K562 (cell line): ENCODE measurements at regions not wholly inside any gene's neighbourhood (a gene's known extent, or its start where the extent isn't known, plus 50 kb on each side); places are given as distances from the start of the nearest gene placed in this dataset.

Experiments
- ADNP ChIP-seq: fragments of 200-800 bp; sonication (Bioruptor generic); IDR thresholded peaks from 2 replicates; pipeline ENCODE4 v1.6.1; 2016; ENCODE audit warnings: missing genetic modification characterization, missing compliant biosample characterization
- CBX3 ChIP-seq, 2 experiments: IDR thresholded peaks; 1 replicate in 1 of 2; 2 replicates in 1 of 2; pipeline ENCODE4 v1.6.1; 2012; ENCODE audit warnings: inconsistent platforms in 2 of 2, low read length in 2 of 2, borderline replicate concordance in 1 of 2, control low read depth in 1 of 2
- CHCHD3 ChIP-seq: fragments of 250-450 bp; sonication (Bioruptor Pico); IDR thresholded peaks from 2 replicates; pipeline ENCODE4 v2.1.2; 2022; ENCODE audit warnings: mild to moderate bottlenecking
- CTCFL ChIP-seq: IDR thresholded peaks from 2 replicates; pipeline ENCODE4 v1.6.1; 2011; ENCODE audit warnings: borderline replicate concordance, low read depth, mild to moderate bottlenecking, moderate library complexity, low read length; ENCODE audit not compliant: insufficient read depth, poor library complexity, severe bottlenecking
- DPF2 ChIP-seq: fragments of 450-650 bp; IDR thresholded peaks from 2 replicates; pipeline ENCODE4 v1.6.1; 2016
- ELF2 ChIP-seq: fragments of 250-450 bp; sonication (Bioruptor Pico); IDR thresholded peaks from 2 replicates; pipeline ENCODE4 v1.5.0; 2021; ENCODE audit warnings: mild to moderate bottlenecking
- GABPA ChIP-seq: fragments of 200-800 bp; sonication (Bioruptor generic); conservative IDR thresholded peaks from 2 replicates; pipeline ENCODE4 v1.6.1; 2016; ENCODE audit warnings: low read depth, missing genetic modification characterization, missing compliant biosample characterization
- HCFC1 ChIP-seq: IDR thresholded peaks from 2 replicates; pipeline ENCODE4 v1.6.1; 2012; ENCODE audit warnings: low read depth, low read length, improper control_type of control experiment
- HLTF ChIP-seq: fragments of 450-650 bp; IDR thresholded peaks from 2 replicates; pipeline ENCODE4 v1.6.1; 2016
- IRF2 ChIP-seq: sonication (generic); formaldehyde crosslinking; IDR thresholded peaks from 2 replicates; pipeline ENCODE4 v1.8.1; 2022; ENCODE audit warnings: mild to moderate bottlenecking, missing genetic modification reagents
- MAFG ChIP-seq: fragments of 450-650 bp; conservative IDR thresholded peaks from 2 replicates; pipeline ENCODE4 v1.6.1; 2016; ENCODE audit warnings: missing genetic modification characterization, missing compliant biosample characterization
- MAFK ChIP-seq: IDR thresholded peaks from 2 replicates; pipeline ENCODE4 v1.6.1; 2011; ENCODE audit warnings: low read length, improper control_type of control experiment
- NCOA1 ChIP-seq: fragments of 450-650 bp; IDR thresholded peaks from 2 replicates; pipeline ENCODE4 v1.6.1; 2016; ENCODE audit warnings: low read depth
- NCOA4 ChIP-seq: fragments of 450-650 bp; IDR thresholded peaks from 2 replicates; pipeline ENCODE4 v1.6.1; 2018; ENCODE audit warnings: mild to moderate bottlenecking; ENCODE audit not compliant: partially characterized antibody
- NCOA6 ChIP-seq: fragments of 450-650 bp; IDR thresholded peaks from 2 replicates; pipeline ENCODE4 v1.6.1; 2017; ENCODE audit warnings: mild to moderate bottlenecking
- NR2C2 ChIP-seq, 2 experiments: fragments of 200-800 bp in 1 of 2; sonication (Bioruptor generic) in 1 of 2; sonication (generic) in 1 of 2; formaldehyde crosslinking in 1 of 2; IDR thresholded peaks; 2 replicates each; pipeline versions ENCODE4 v1.6.1 to v1.8.0; 2016 to 2022; ENCODE audit warnings: mild to moderate bottlenecking in 1 of 2, missing compliant biosample characterization in 1 of 2, missing genetic modification characterization in 1 of 2, missing genetic modification reagents in 1 of 2
- SMC3 ChIP-seq: conservative IDR thresholded peaks from 2 replicates; pipeline ENCODE4 v1.6.1; 2011; ENCODE audit warnings: low read depth, low read length, improper control_type of control experiment; ENCODE audit not compliant: insufficient read depth
- WHSC1 ChIP-seq: IDR thresholded peaks from one replicate; pipeline ENCODE4 v1.6.1; 2012; ENCODE audit warnings: low read length, control low read depth, inconsistent platforms
- YBX1 ChIP-seq: fragments of 450-650 bp; IDR thresholded peaks from 2 replicates; pipeline ENCODE4 v1.7.1; 2016; ENCODE audit warnings: mild to moderate bottlenecking
- ZBTB33 ChIP-seq: sonication (generic); formaldehyde crosslinking; IDR thresholded peaks from 2 replicates; pipeline ENCODE4 v1.8.1; 2023; ENCODE audit warnings: mild to moderate bottlenecking, missing genetic modification reagents
- ZNF146 ChIP-seq: IDR thresholded peaks from one replicate; pipeline ENCODE4 v1.6.1; 2018; ENCODE audit warnings: missing compliant biosample characterization; ENCODE audit not compliant: unreplicated experiment
- ZNF165 ChIP-seq: fragments of 250-450 bp; sonication (Bioruptor Pico); IDR thresholded peaks from 2 replicates; pipeline ENCODE4 v1.4.0; 2020; ENCODE audit warnings: borderline replicate concordance
- ZNF57 ChIP-seq: fragments of 450-650 bp; formaldehyde crosslinking; IDR thresholded peaks from 2 replicates; pipeline ENCODE4 v1.4.0; 2020; ENCODE audit warnings: mild to moderate bottlenecking, moderate library complexity
- TF ChIP-seq, protein P1 (sequence below): fragments of 250-450 bp; sonication (Bioruptor Pico); IDR thresholded peaks from 2 replicates; pipeline ENCODE4 v1.6.1; 2021; ENCODE audit warnings: mild to moderate bottlenecking

GRCh38 chr2:74048843-74049519, 64.3 kb downstream of the TET3 start (continued):
- TF ChIP-seq NCOA4: no peak
- TF ChIP-seq MAFG: peak; percentile 66
- no peak for TF ChIP-seq NR2C2 (CRISPR knock-in tag; IDR thresholded peaks at IDR 0.05)
- peak; percentile 43; the same call in 1 of the 2 replicates for TF ChIP-seq NR2C2 (tag; IDR thresholded peaks at IDR 0.05)
- 0 out of 2 replicates have a peak, but pooled peaks have one; percentile 31 for TF ChIP-seq SMC3
- no peak for TF ChIP-seq CHCHD3 (CRISPR knock-in tag)
- no peak for TF ChIP-seq ZNF165 (CRISPR knock-in tag)
- TF ChIP-seq HLTF: peak; percentile 71; the same call in 1 of the 2 replicates
- no peak for TF ChIP-seq NCOA6
- no peak for TF ChIP-seq CTCFL
- no peak for TF ChIP-seq ADNP (tag)
- 0 out of 2 replicates have a peak, but pooled peaks have one; percentile 11 for TF ChIP-seq MAFK
- no peak for TF ChIP-seq ZNF57 (CRISPR knock-in tag)
- TF ChIP-seq WHSC1: no peak
- no peak for TF ChIP-seq YBX1
- no peak for TF ChIP-seq ELF2 (CRISPR knock-in tag)
- TF ChIP-seq, protein P1, sequence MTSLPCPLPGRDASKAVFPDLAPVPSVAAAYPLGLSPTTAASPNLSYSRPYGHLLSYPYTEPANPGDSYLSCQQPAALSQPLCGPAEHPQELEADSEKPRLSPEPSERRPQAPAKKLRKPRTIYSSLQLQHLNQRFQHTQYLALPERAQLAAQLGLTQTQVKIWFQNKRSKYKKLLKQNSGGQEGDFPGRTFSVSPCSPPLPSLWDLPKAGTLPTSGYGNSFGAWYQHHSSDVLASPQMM (CRISPR knock-in tag): no peak
- peak in 1 of 2 experiments; percentile 47; a peak in 1 of 3 replicates for TF ChIP-seq CBX3 (IDR thresholded peaks at IDR 0.05; ENCODE audit: borderline replicate concordance in 1 of 2, low read length in 2 of 2)
- TF ChIP-seq HCFC1: no peak
- peak; percentile 59 for TF ChIP-seq GABPA (tag)
- peak; percentile 91 for TF ChIP-seq DPF2
- TF ChIP-seq ZBTB33: 0 out of 2 replicates have a peak, but pooled peaks have one; percentile 9
- TF ChIP-seq ZNF146: no peak
- TF ChIP-seq NCOA1: peak; percentile 79; the same call in 1 of the 2 replicates
- no peak for TF ChIP-seq IRF2 (CRISPR knock-in tag)
